H1 (cell line): ENCODE measurements at regions not wholly inside any gene's neighbourhood (a gene's known extent, or its start where the extent isn't known, plus 50 kb on each side); places are given as distances from the start of the nearest gene placed in this dataset.

Experiments used
- CTCF ChIA-PET: fragments of 300-600 bp; sonication (Branson Sonifier 250); formaldehyde crosslinking; loops from one replicate; lab custom pipeline; 2021; ENCODE audit not compliant: partially characterized antibody; lab: Charles Lee
- POLR2A ChIA-PET: fragments of 300-600 bp; sonication (Branson Sonifier 250); formaldehyde crosslinking; loops from one replicate; lab custom pipeline; 2021; ENCODE audit warnings: inconsistent platforms; ENCODE audit not compliant: partially characterized antibody; lab: Charles Lee
- DNase-seq, 2 experiments: peaks; one replicate each; pipeline versions ENCODE4 v3.0.0 to v3.0.0-alpha.2; 2010 to 2022; ENCODE audit warnings: low spot score in 2 of 2, low read depth in 1 of 2, mixed read lengths in 1 of 2
- FAIRE-seq: peaks from 2 replicates; lab custom pipeline; 2011; peaks lifted over from hg19 to GRCh38; lab: Jason Lieb, UNC
- H2AFZ ChIP-seq: 2 replicates; pipeline ENCODE4 v1.8.1; 2012; ENCODE audit warnings: low read length, inconsistent platforms
- H2AK5ac ChIP-seq: 2 replicates; pipeline ENCODE4 v1.6.1; 2013; ENCODE audit warnings: low read depth, low read length
- H2BK120ac ChIP-seq: replicated peaks from 2 replicates; pipeline ENCODE3; 2013; ENCODE audit warnings: low read depth, low read length, inconsistent platforms
- H2BK12ac ChIP-seq: 2 replicates; pipeline ENCODE4 v1.6.1; 2013; ENCODE audit warnings: low read depth, low read length
- H2BK15ac ChIP-seq: 2 replicates; pipeline ENCODE4 v1.6.1; 2013; ENCODE audit warnings: low read length
- H2BK20ac ChIP-seq: 2 replicates; pipeline ENCODE4 v1.6.1; 2013; ENCODE audit warnings: low read length
- H2BK5ac ChIP-seq: 2 replicates; pipeline ENCODE4 v1.6.1; 2013; ENCODE audit warnings: low read depth, low read length
- H3K14ac ChIP-seq: 2 replicates; pipeline ENCODE4 v1.6.1; 2013; ENCODE audit warnings: inconsistent platforms; ENCODE audit not compliant: insufficient read length
- H3K18ac ChIP-seq: 2 replicates; pipeline ENCODE4 v1.6.1; 2013; ENCODE audit warnings: low read length; ENCODE audit errors: extremely low read depth
- H3K23ac ChIP-seq: 2 replicates; pipeline ENCODE4 v1.6.1; 2013; ENCODE audit warnings: inconsistent platforms; ENCODE audit not compliant: insufficient read length
- H3K23me2 ChIP-seq: 2 replicates; pipeline ENCODE4 v1.6.1; 2013; ENCODE audit warnings: low read depth, low read length
- H3K27ac ChIP-seq: 2 replicates; pipeline ENCODE4 v1.6.1; 2011; ENCODE audit warnings: low read depth, low read length, inconsistent platforms
- H3K27me3 ChIP-seq, 4 experiments: replicated peaks in 1 of 4; 1 replicate in 1 of 4; 2 replicates in 3 of 4; pipeline versions ENCODE4 v1.6.1 to v1.8.1; 2011 to 2013; ENCODE audit warnings: low read length in 3 of 4, mild to moderate bottlenecking in 3 of 4, inconsistent platforms in 2 of 4, mixed read lengths in 2 of 4, moderate library complexity in 1 of 4; ENCODE audit not compliant: control insufficient read depth in 3 of 4, insufficient read depth in 3 of 4; ENCODE audit errors: extremely low read depth in 1 of 4
- H3K36me3 ChIP-seq, 4 experiments: 2 replicates each; pipeline versions ENCODE4 v1.6.1 to v1.8.1; 2011 to 2013; ENCODE audit warnings: mild to moderate bottlenecking in 4 of 4, low read length in 3 of 4, moderate library complexity in 2 of 4, control low read depth in 1 of 4, inconsistent platforms in 1 of 4; ENCODE audit not compliant: insufficient read depth in 4 of 4, control insufficient read depth in 2 of 4
- H3K4ac ChIP-seq: replicated peaks from 2 replicates; pipeline ENCODE3; 2013; ENCODE audit warnings: low read length, low read depth, mixed read lengths, inconsistent platforms; ENCODE audit not compliant: insufficient read length
- H3K4me1 ChIP-seq, 4 experiments: replicated peaks in 1 of 4; 1 replicate in 1 of 4; 2 replicates in 3 of 4; pipeline versions ENCODE4 v1.6.1 to v1.8.1; 2011 to 2013; ENCODE audit warnings: low read length in 3 of 4, inconsistent platforms in 2 of 4, mixed read lengths in 1 of 4; ENCODE audit not compliant: insufficient read depth in 4 of 4, control insufficient read depth in 3 of 4
- H3K4me2 ChIP-seq, 2 experiments: 2 replicates each; pipeline versions ENCODE4 v1.6.1 to v1.8.1; 2011 to 2013; ENCODE audit warnings: low read depth in 2 of 2, low read length in 2 of 2, control low read depth in 1 of 2, inconsistent platforms in 1 of 2, mild to moderate bottlenecking in 1 of 2; ENCODE audit not compliant: insufficient read depth in 1 of 2
- H3K4me3 ChIP-seq, 4 experiments: fragments of 200-600, 300-600 bp in 1 of 4; sonication (generic), shearing (Covaris generic), sonication (Bioruptor Twin) in 1 of 4; 2 replicates each; pipeline versions ENCODE4 v1.5.1 to v1.8.1; 2011 to 2016; ENCODE audit warnings: low read length in 4 of 4, low read depth in 3 of 4, control low read depth in 2 of 4, inconsistent platforms in 2 of 4, mild to moderate bottlenecking in 2 of 4, mixed read lengths in 1 of 4, moderate library complexity in 1 of 4; ENCODE audit not compliant: insufficient read depth in 2 of 4; ENCODE audit errors: extremely low read depth in 1 of 4
- H3K56ac ChIP-seq: replicated peaks from 2 replicates; pipeline ENCODE3; 2013; ENCODE audit warnings: low read depth, mild to moderate bottlenecking, mixed read lengths, low read length, inconsistent platforms; ENCODE audit not compliant: insufficient read length
- H3K79me1 ChIP-seq: 2 replicates; pipeline ENCODE4 v1.6.1; 2013; ENCODE audit warnings: low read depth, low read length, control low read depth
- H3K79me2 ChIP-seq, 2 experiments: 2 replicates each; pipeline versions ENCODE4 v1.6.1 to v1.8.1; 2012 to 2013; ENCODE audit warnings: low read length in 2 of 2, mild to moderate bottlenecking in 2 of 2, inconsistent platforms in 1 of 2; ENCODE audit not compliant: insufficient read depth in 2 of 2, control insufficient read depth in 1 of 2
- H3K9ac ChIP-seq, 4 experiments: replicated peaks in 1 of 4; 1 replicate in 1 of 4; 2 replicates in 3 of 4; pipeline versions ENCODE4 v1.6.1 to v1.8.1; 2011 to 2013; ENCODE audit warnings: low read depth in 3 of 4, low read length in 3 of 4, control low read depth in 2 of 4, mild to moderate bottlenecking in 2 of 4, moderate library complexity in 2 of 4, inconsistent platforms in 1 of 4; ENCODE audit errors: extremely low read depth in 1 of 4
- H3K9me3 ChIP-seq, 2 experiments: 2 replicates each; pipeline versions ENCODE4 v1.6.1 to v1.8.1; 2012 to 2013; ENCODE audit warnings: mild to moderate bottlenecking in 2 of 2, moderate library complexity in 2 of 2, control low read depth in 1 of 2, inconsistent platforms in 1 of 2, low read depth in 1 of 2, low read length in 1 of 2, mixed read lengths in 1 of 2; ENCODE audit not compliant: insufficient read depth in 2 of 2
- H4K20me1 ChIP-seq, 2 experiments: replicated peaks in 1 of 2; 2 replicates each; pipeline versions ENCODE3 to v1.8.1; 2011 to 2013; ENCODE audit warnings: inconsistent platforms in 2 of 2, low read length in 2 of 2, mild to moderate bottlenecking in 1 of 2; ENCODE audit not compliant: insufficient read depth in 2 of 2, control insufficient read depth in 1 of 2
- H4K5ac ChIP-seq: 2 replicates; pipeline ENCODE4 v1.6.1; 2013; ENCODE audit warnings: low read length, low read depth, mixed read lengths, inconsistent platforms; ENCODE audit not compliant: insufficient read length
- H4K8ac ChIP-seq: 2 replicates; pipeline ENCODE4 v1.8.0; 2013; ENCODE audit warnings: mild to moderate bottlenecking, moderate library complexity, low read length, inconsistent platforms; ENCODE audit not compliant: insufficient read depth; ENCODE audit errors: extremely low read depth
- H4K91ac ChIP-seq: replicated peaks from 2 replicates; pipeline ENCODE3; 2013; ENCODE audit warnings: low read length, mixed read lengths, inconsistent platforms; ENCODE audit not compliant: insufficient read length
- PHF8 ChIP-seq: fragments of 200-600 bp; sonication (generic); conservative IDR thresholded peaks from 2 replicates; pipeline ENCODE4 v1.7.1; 2012; ENCODE audit warnings: low read depth, mild to moderate bottlenecking, inconsistent platforms, low read length, moderate library complexity
- SP4 ChIP-seq: IDR thresholded peaks from 2 replicates; pipeline ENCODE4 v1.6.1; 2012; ENCODE audit warnings: low read length, inconsistent platforms
- TCF12 ChIP-seq: IDR thresholded peaks from 2 replicates; pipeline ENCODE4 v1.6.1; 2011; ENCODE audit warnings: low read depth, mild to moderate bottlenecking, low read length
- WGBS, 2 experiments: shearing (Covaris generic) in 1 of 2; methylation state at CpG; one replicate each; pipeline versions ENCODE4 v1.1.6 to v1.1.7; 2013 to 2015; ENCODE audit warnings: low lambda C conversion rate in 2 of 2, mixed read lengths in 2 of 2, inconsistent platforms in 1 of 2, low coverage in 1 of 2, missing lambda C conversion rate in 1 of 2; ENCODE audit not compliant: insufficient replicate concordance in 2 of 2, insufficient coverage in 1 of 2, insufficient read length in 1 of 2; ENCODE audit errors: extremely low coverage in 1 of 2, missing lambda C conversion rate in 1 of 2; 5-methylcytosine and 5-hydroxymethylcytosine counted together
- TF ChIP-seq, protein P1 (sequence below): IDR thresholded peaks from 2 replicates; pipeline ENCODE4 v1.6.1; 2011; ENCODE audit warnings: low read length, improper control_type of control experiment

DNA sequence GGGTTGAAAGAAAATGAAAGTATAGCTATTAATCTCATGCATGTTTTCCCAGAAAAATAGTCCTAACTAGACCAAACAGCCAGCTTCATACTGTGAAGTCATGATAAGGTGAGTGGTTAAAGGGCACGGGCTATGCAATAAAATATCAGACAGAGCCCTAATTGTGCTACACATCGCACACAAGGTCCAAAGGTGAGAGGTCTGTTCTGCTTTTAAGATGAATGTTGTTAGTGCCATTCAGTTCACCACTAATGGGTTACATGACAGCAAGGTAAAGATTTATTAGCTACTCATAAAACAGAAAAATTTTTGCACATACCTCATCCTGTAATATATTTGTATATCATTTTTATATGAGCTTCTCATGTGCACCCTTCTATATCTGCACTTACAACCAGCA lies 105.0 kb upstream of the STK17B start:
- FAIRE-seq: no peak
- Histone ChIP-seq H2AFZ (no peak overlapping the region), H3K23me2 (no peaks in the 10 kb centered on the region), H4K5ac (no peak overlapping the region), H3K27me3 (no peaks in the 10 kb centered on the region), H3K18ac (no peak overlapping the region), H2AK5ac (no peak overlapping the region), H3K23ac (no peak overlapping the region), H3K4ac (no peak overlapping the region), H4K20me1 (no peaks in the 10 kb centered on the region), H2BK5ac (no peak overlapping the region), H2BK20ac (no peak overlapping the region), H3K36me3 (no peaks in the 10 kb centered on the region), H3K79me1 (no peaks in the 10 kb centered on the region), H4K8ac (no peak overlapping the region), H3K9ac (no peak overlapping the region), H3K27ac (no peak overlapping the region), H3K9me3 (no peaks in the 10 kb centered on the region), H3K4me1 (no peaks in the 10 kb centered on the region), H3K79me2 (no peaks in the 10 kb centered on the region), H2BK12ac (no peak overlapping the region), H3K4me3 (no peak overlapping the region), H2BK15ac (no peak overlapping the region), H3K56ac (no peak overlapping the region), H2BK120ac (no peak overlapping the region), H4K91ac (no peak overlapping the region), H3K4me2 (no peak overlapping the region), H3K14ac (no peak overlapping the region)
- no peak for DNase-seq
- ChIA-PET POLR2A (no interaction called here), CTCF (interaction anchor here (0.8 to 6.5 kb wide), 29 partner anchors 8 to 517 kb away, joined by 3 to 84 read pairs (median 5); partner anchors contain the start of gene DNAH7)
- 50% methylated on average over 2 of the region's 2 CpGs; no CpG with 5 or more reads in 1 of the 2 experiments for WGBS, 2 experiments
- TF ChIP-seq SP4 (no peak), TCF12 (no peak), PHF8 (no peak)
- TF ChIP-seq, protein P1, sequence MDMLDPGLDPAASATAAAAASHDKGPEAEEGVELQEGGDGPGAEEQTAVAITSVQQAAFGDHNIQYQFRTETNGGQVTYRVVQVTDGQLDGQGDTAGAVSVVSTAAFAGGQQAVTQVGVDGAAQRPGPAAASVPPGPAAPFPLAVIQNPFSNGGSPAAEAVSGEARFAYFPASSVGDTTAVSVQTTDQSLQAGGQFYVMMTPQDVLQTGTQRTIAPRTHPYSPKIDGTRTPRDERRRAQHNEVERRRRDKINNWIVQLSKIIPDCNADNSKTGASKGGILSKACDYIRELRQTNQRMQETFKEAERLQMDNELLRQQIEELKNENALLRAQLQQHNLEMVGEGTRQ: no peak
